ENCODE measurements at regions not wholly inside any gene's neighbourhood (a gene's known extent, or its start where the extent isn't known, plus 50 kb on each side); places are given as distances from the start of the nearest gene placed in this dataset.

DNA sequence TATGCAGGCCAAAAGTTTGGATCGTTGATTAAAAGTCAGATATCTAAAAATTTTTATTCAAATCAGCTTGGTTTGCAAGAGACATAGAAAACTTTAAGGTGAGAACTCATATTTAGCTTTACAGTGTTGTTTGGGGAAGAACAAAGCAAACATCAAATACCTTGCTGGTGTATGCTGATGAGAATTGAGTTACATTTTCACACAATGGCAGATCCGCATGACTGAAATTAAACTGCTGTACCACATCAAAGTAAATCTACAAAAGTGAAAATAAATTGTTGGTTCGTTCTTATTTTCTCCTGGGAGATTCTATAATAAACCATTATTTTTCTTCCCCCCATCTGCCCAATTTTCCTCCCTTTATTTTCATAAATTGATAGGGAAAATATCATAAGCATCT, 198.2 kb upstream of the PCSK5 start:
- TF ChIP-seq, protein P1, sequence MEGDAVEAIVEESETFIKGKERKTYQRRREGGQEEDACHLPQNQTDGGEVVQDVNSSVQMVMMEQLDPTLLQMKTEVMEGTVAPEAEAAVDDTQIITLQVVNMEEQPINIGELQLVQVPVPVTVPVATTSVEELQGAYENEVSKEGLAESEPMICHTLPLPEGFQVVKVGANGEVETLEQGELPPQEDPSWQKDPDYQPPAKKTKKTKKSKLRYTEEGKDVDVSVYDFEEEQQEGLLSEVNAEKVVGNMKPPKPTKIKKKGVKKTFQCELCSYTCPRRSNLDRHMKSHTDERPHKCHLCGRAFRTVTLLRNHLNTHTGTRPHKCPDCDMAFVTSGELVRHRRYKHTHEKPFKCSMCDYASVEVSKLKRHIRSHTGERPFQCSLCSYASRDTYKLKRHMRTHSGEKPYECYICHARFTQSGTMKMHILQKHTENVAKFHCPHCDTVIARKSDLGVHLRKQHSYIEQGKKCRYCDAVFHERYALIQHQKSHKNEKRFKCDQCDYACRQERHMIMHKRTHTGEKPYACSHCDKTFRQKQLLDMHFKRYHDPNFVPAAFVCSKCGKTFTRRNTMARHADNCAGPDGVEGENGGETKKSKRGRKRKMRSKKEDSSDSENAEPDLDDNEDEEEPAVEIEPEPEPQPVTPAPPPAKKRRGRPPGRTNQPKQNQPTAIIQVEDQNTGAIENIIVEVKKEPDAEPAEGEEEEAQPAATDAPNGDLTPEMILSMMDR (conservative IDR thresholded peaks at IDR 0.05): no peak
- TF ChIP-seq EZH2 (IDR thresholded peaks at IDR 0.05; ENCODE audit: low read depth): no peak
